Hindlimb muscle (tissue), 1 donor: ENCODE measurements at regions not wholly inside any gene's neighbourhood (a gene's known extent, or its start where the extent isn't known, plus 50 kb on each side); places are given as distances from the start of the nearest gene placed in this dataset.

Experiments
- DNase-seq: peaks from one replicate; pipeline ENCODE4 v3.0.0-alpha.2; 2013

GRCh38 chr1:232555494-232556210 is 74.3 kb downstream of the SIPA1L2 start:
- DNase-seq, result no peak

- no peak for DNase-seq
Observed at GRCh38 chr1:232554409-232554808, 75.5 kb downstream of the SIPA1L2 start.

- DNase-seq, result no peak
Observed at GRCh38 chr1:232553809-232554208, 76.1 kb downstream of the SIPA1L2 start.

GRCh38 chr1:232553050-232553754 is 76.7 kb downstream of the SIPA1L2 start:
- peak; percentile 35 for DNase-seq

- no peak for DNase-seq
Observed at GRCh38 chr1:232551386-232551785, 78.5 kb downstream of the SIPA1L2 start.

GRCh38 chr1:232550007-232550406 is 79.9 kb downstream of the SIPA1L2 start:
- DNase-seq, result no peak

- no peak for DNase-seq
Observed at GRCh38 chr1:232548691-232549090, 81.2 kb downstream of the SIPA1L2 start.

- no peak for DNase-seq
Observed at GRCh38 chr1:232547938-232548484, 81.9 kb downstream of the SIPA1L2 start.

GRCh38 chr1:232542633-232543593 is 87.0 kb downstream of the SIPA1L2 start:
- DNase-seq, result no peak

- no peak for DNase-seq
Observed at GRCh38 chr1:232538943-232539302, 91.0 kb downstream of the SIPA1L2 start.

GRCh38 chr1:232538224-232538942 is 91.5 kb downstream of the SIPA1L2 start:
- no peak for DNase-seq

GRCh38 chr1:232534552-232535517 is 95.1 kb downstream of the SIPA1L2 start:
- DNase-seq, result no peak

GRCh38 chr1:232533328-232533727 is 96.6 kb downstream of the SIPA1L2 start:
- no peak for DNase-seq

- no peak for DNase-seq
Observed at GRCh38 chr1:232532901-232533300, 97.0 kb downstream of the SIPA1L2 start.

- DNase-seq, result no peak
Observed at GRCh38 chr1:232531291-232531690, 98.6 kb downstream of the SIPA1L2 start.

- DNase-seq, result no peak
Observed at GRCh38 chr1:232529747-232530146, 100.2 kb downstream of the SIPA1L2 start.

GRCh38 chr1:232528472-232529089 is 101.4 kb downstream of the SIPA1L2 start:
- no peak for DNase-seq

GRCh38 chr1:232524056-232524455 is 105.9 kb downstream of the SIPA1L2 start:
- no peak for DNase-seq

GRCh38 chr1:232522189-232522588 is 107.7 kb downstream of the SIPA1L2 start:
- no peak for DNase-seq

- no peak for DNase-seq
Observed at GRCh38 chr1:232521660-232522059, 108.3 kb downstream of the SIPA1L2 start.
